Activated CD4-positive, alpha-beta memory T cell treated with anti-CD3 and anti-CD28 coated beads, Interleukin-2, amount 10 ng/mL, durations not matched to agents 7 days and 5 days (primary cell): ENCODE measurements at regions not wholly inside any gene's neighbourhood (a gene's known extent, or its start where the extent isn't known, plus 50 kb on each side); places are given as distances from the start of the nearest gene placed in this dataset.
"Not testable (repeated sequence)": the region's sequence is repeated elsewhere in the genome, so short reads cannot be mapped to it uniquely, and the experiment has no call there.

Experiments
- CTCF ChIA-PET: fragments of 350-600 bp; sonication (Branson Sonifier 250); formaldehyde crosslinking; loops from one replicate; lab custom pipeline; 2021; ENCODE audit warnings: antibody characterized with exemption, inconsistent platforms; lab: Charles Lee
- POLR2A ChIA-PET: fragments of 350-600 bp; sonication (Branson Sonifier 250); formaldehyde crosslinking; loops from one replicate; lab custom pipeline; 2021; ENCODE audit warnings: antibody characterized with exemption; lab: Charles Lee
- DNase-seq: peaks from one replicate; pipeline ENCODE4 v3.0.0-alpha.2; 2020
- H3K27ac Mint-ChIP-seq: one replicate; pipeline ENCODE4 v1.8.0; 2021; ENCODE audit warnings: mild to moderate bottlenecking, mixed read lengths
- H3K27me3 Mint-ChIP-seq: one replicate; pipeline ENCODE4 v1.8.0; 2021; ENCODE audit warnings: mixed read lengths
- H3K36me3 Mint-ChIP-seq: one replicate; pipeline ENCODE4 v1.8.0; 2021; ENCODE audit warnings: low read depth, mixed read lengths
- H3K4me1 Mint-ChIP-seq: one replicate; pipeline ENCODE4 v1.8.0; 2021; ENCODE audit warnings: mixed read lengths
- H3K4me3 Mint-ChIP-seq: one replicate; pipeline ENCODE4 v1.8.0; 2021; ENCODE audit warnings: mild to moderate bottlenecking, mixed read lengths
- H3K9me3 Mint-ChIP-seq: one replicate; pipeline ENCODE4 v1.8.0; 2021; ENCODE audit warnings: mixed read lengths

DNA sequence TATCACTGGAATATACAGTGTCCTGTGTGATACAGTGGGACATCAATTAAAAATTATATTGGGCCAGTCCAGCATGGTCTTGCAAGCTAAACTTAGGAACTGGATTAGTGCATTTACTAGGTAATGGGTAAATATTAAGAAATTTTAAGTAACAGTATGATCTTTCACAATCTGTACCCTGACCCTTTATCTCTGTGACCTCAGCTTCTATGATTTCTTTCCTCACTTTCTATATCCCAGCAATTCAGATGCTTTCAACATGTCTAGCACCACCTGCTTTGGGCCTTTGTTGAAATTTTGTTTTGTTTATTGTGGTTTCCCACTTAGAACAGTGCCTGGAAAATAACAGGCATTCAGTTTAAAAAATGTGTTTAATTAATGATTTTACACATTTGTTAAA is 2295.4 kb downstream of the ARAP2 start:
- DNase-seq: no peak
- Mint-ChIP-seq H3K36me3 (no peaks in the 10 kb centered on the region), H3K4me1 (no peaks in the 10 kb centered on the region), H3K9me3 (peaks cover 2% of the 10 kb centered on the region), H3K27me3 (no peaks in the 10 kb centered on the region), H3K4me3 (no peak overlapping the region), H3K27ac (no peak overlapping the region)
- ChIA-PET POLR2A (no interaction called here), CTCF (no interaction called here)

DNA sequence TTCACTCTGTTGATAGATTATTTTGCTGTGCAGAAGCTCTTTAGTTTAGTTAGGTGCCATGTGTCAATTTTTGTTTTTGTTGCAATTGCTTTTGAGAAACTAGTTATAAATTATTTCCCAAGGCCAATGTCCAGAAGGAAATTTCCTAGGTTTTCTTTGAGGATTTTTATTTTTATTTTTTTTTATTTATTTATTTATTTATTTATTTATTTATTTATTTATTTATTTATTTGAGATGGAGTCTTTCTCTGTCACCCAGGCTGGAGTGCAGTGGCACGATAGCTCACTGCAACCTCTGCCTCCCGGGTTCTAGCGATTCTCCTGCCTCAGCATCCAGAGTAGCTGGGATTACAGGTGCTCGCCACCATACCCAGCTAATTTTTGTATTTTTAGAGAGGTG is 2290.5 kb downstream of the ARAP2 start:
- H3K27ac Mint-ChIP-seq, CTCF ChIA-PET, H3K4me3 Mint-ChIP-seq, H3K4me1 Mint-ChIP-seq, POLR2A ChIA-PET, H3K36me3 Mint-ChIP-seq, H3K27me3 Mint-ChIP-seq, DNase-seq: not testable (repeated sequence)
- H3K9me3 Mint-ChIP-seq: peaks cover 16% of the 10 kb centered on the region

DNA sequence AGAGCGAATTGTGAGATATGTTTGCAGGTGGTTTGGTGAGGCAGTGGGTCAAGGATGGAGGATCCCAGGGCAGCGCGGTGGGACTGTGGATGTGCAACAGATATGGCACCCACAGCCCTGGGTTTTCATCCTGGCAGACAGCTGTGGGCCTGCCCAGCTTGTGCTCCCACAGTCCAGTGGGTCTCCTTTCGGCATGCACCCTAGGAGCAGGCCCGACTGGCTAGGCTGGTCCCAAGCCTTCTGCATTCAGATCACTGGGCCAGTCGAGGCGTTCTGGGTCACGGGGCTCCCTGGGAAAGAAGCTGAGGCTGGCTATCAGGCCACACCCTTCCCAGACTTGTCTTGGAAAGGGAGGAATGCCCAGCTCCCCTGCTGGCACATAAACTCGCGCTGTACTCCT is 2289.6 kb downstream of the ARAP2 start:
- CTCF ChIA-PET: no interaction called here

DNA sequence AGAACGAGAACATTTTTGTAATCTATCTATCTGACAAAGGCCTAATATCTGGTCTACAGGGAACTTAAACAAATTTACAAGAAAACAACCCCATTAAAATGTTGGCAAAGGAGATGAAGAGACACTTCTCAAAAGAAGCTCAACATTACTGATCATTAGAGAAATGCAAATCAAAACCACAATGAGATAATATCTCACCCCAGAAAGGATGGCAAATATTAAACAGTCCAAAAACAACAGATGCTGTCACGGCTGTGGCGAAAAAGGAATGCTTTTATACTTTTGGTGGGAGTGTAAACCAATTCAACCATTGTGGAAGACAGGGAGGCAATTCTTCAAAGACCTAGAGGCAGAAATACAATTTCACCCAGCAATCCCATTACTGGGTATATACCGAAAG is 2284.8 kb downstream of the ARAP2 start:
- Mint-ChIP-seq H3K9me3 (peaks cover 19% of the 10 kb centered on the region), H3K36me3 (no peaks in the 10 kb centered on the region), H3K4me3 (no peak overlapping the region), H3K27me3 (no peaks in the 10 kb centered on the region), H3K4me1 (no peaks in the 10 kb centered on the region), H3K27ac (no peak overlapping the region)
- POLR2A ChIA-PET: no interaction called here
- CTCF ChIA-PET: no interaction called here
- no peak for DNase-seq

More for the DNA sequence above, 2289.6 kb downstream of the ARAP2 start:
- Mint-ChIP-seq H3K27ac (no peak overlapping the region), H3K4me3 (no peak overlapping the region), H3K27me3 (no peaks in the 10 kb centered on the region), H3K36me3 (no peaks in the 10 kb centered on the region), H3K9me3 (peaks cover 16% of the 10 kb centered on the region), H3K4me1 (no peaks in the 10 kb centered on the region)
- POLR2A ChIA-PET: no interaction called here
- DNase-seq: no peak

DNA sequence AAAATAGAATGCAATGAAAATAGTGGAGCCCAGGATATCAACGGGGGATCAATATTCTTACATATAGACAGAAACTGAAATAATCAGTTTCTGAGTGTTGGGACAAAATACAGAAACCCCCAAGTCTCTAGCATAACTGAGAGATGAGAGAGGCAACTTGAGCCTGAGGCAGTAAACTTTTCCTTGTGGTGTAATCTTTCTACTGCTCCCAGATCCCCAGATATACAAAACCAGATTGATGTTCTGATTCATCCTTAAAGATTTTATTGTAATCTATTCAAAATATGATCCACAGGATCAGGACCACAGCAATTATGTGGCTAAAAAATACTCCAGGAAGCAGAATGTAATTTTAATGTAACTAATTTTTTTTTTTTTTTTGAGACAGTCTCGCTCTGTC is 2282.6 kb downstream of the ARAP2 start:
- no peaks in the 10 kb centered on the region for H3K27me3 Mint-ChIP-seq
- POLR2A ChIA-PET: no interaction called here

DNA sequence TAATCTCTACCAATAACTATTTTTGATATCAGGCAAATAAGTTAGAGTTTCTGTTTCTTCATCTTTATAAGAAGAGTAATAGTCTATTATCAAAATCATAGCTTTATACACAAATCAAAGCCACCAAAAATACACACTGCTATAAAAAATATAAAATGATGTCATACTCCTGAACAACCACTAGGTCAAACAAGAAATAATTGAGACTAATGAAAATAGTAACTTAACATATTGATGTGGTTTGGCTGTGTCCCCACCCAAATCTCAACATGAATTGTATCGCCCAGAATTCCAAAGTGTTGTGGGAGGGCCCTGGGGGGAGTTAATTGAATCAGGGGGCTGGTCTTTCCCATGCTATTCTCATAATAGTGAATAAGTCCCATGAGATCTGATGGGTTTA is 2277.5 kb downstream of the ARAP2 start:
- Mint-ChIP-seq H3K4me1 (no peaks in the 10 kb centered on the region), H3K27me3 (no peaks in the 10 kb centered on the region), H3K4me3 (no peak overlapping the region), H3K27ac (no peak overlapping the region), H3K36me3 (no peaks in the 10 kb centered on the region), H3K9me3 (peaks cover 4% of the 10 kb centered on the region)
- DNase-seq: no peak
- POLR2A ChIA-PET: no interaction called here
- CTCF ChIA-PET: no interaction called here

More for the DNA sequence above, 2282.6 kb downstream of the ARAP2 start:
- Mint-ChIP-seq H3K27ac (no peak overlapping the region), H3K9me3 (peaks cover 15% of the 10 kb centered on the region), H3K4me1 (no peaks in the 10 kb centered on the region), H3K4me3 (no peak overlapping the region), H3K36me3 (no peaks in the 10 kb centered on the region)
- no peak for DNase-seq
- CTCF ChIA-PET: no interaction called here

DNA sequence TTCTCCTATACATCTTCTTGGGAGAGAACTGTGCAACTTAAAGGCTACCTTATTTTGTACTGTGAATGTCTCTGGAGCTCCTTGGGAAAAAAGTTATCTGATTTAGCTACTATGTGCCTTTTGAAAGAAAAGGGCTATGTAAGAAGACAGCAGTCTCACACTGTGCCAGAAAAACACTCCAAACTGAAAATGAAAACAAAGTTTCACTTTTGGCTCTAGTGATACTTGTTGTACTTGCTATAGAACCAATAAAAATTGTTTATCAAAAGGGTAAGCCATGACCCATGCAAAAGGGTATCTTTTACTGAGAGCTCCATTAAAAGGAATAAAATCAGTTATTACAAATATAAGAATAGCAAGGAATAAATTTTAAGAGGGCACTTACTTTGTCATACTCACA is 2270.0 kb downstream of the ARAP2 start:
- POLR2A ChIA-PET: no interaction called here
- Mint-ChIP-seq H3K27me3 (no peaks in the 10 kb centered on the region), H3K36me3 (no peaks in the 10 kb centered on the region), H3K27ac (no peak overlapping the region), H3K4me3 (no peak overlapping the region), H3K4me1 (no peaks in the 10 kb centered on the region), H3K9me3 (peaks cover 8% of the 10 kb centered on the region)
- CTCF ChIA-PET: no interaction called here
- no peak for DNase-seq

DNA sequence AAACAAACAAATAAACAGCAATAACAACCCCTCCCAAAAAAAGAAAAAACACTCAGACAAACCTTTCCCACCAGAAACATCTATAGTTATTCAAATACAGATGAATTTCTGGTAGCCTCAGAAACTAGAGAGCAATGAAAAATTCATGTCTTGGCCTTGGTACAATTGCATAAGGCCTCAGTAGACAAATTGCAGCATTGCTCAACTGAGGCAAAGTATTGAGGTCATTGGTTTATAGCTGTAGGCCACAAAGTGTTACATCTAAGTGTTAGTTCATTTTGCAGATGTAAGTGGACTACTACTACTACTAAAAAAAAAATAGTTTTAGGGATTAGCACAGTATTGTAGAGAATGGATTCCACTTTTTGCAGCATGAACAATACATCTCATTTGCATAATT is 2268.3 kb downstream of the ARAP2 start:
- Mint-ChIP-seq H3K27me3 (no peaks in the 10 kb centered on the region), H3K27ac (no peak overlapping the region), H3K4me1 (no peaks in the 10 kb centered on the region), H3K4me3 (no peak overlapping the region), H3K9me3 (peaks cover 13% of the 10 kb centered on the region), H3K36me3 (no peaks in the 10 kb centered on the region)
- ChIA-PET POLR2A (no interaction called here), CTCF (no interaction called here)
- no peak for DNase-seq

DNA sequence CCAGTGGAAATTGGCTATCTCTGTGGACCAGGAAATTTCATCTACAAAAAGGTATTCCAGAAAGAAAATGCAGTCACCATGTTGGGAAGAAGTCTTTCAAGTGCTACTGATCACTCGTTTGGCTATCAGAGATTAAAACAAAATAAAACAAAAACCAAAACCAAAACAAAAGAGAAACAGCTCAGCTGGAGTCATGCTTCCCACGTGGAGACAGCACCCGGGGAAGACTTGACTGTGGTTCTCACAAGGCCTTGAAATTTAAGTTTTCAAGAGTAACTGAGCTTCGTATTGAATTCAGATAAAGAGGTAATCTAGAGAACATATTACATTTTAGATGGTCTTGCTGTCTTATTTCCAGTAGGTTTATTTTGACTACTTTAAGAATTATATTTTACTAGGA is 2264.5 kb downstream of the ARAP2 start:
- H3K9me3 Mint-ChIP-seq, H3K36me3 Mint-ChIP-seq, CTCF ChIA-PET, H3K27ac Mint-ChIP-seq, DNase-seq, H3K4me1 Mint-ChIP-seq, H3K4me3 Mint-ChIP-seq, POLR2A ChIA-PET, H3K27me3 Mint-ChIP-seq: not testable (repeated sequence)

DNA sequence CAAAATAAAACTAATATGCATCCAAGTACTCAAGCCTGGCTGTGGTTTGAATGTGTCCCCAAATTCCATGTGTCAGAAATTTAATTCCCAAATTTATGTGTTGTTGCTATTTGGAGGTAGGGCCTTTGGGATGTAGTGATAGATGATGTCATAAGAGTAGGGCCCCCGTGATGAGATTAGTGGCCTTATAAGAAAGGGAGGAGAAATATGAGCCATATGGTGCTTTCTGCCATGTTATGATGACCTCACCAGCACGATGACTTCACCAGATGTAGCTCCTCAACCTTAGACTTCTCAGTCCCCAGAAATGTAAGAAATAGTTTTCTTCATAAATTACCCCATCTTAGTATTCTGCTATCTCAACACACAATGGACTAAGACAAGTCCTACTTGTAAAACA is 2264.0 kb downstream of the ARAP2 start:
- Mint-ChIP-seq H3K9me3 (peaks cover 8% of the 10 kb centered on the region), H3K4me1 (no peaks in the 10 kb centered on the region), H3K27me3 (no peaks in the 10 kb centered on the region), H3K27ac (no peak overlapping the region), H3K36me3 (no peaks in the 10 kb centered on the region), H3K4me3 (no peak overlapping the region)
- ChIA-PET CTCF (no interaction called here), POLR2A (no interaction called here)
- DNase-seq: no peak

DNA sequence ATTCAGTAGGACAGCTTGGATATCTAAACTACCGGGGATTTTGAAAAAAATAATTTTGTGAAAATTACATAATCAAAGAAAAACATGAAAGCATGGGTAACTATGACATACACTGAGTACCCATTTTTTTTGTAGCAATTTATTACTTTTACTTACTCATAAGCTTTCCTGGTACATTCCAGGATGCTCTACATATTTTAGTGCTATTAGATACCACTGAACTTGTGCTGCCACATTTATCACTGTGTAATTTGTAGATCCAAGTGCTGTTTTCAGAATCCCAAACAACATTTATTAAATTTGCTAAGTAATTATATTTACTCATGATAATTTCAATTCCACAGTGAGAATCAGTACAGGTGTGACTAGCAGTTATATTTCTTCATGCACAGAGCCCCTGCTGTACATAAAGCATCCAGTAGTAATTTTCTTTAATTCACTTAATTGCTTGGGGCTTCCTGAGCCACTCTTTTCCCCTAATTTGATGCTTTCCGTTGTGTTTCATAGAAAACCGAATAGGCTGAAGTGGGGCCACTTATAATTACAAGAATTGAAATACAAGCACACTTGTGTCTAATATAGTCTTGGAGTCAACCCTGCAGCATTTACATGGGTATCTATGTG is 2254.4 kb downstream of the ARAP2 start:
- ChIA-PET POLR2A (no interaction called here), CTCF (no interaction called here)
- Mint-ChIP-seq H3K27me3 (no peaks in the 10 kb centered on the region), H3K9me3 (no peaks in the 10 kb centered on the region), H3K27ac (no peak overlapping the region), H3K36me3 (no peaks in the 10 kb centered on the region), H3K4me3 (no peak overlapping the region), H3K4me1 (no peaks in the 10 kb centered on the region)
- DNase-seq: no peak

DNA sequence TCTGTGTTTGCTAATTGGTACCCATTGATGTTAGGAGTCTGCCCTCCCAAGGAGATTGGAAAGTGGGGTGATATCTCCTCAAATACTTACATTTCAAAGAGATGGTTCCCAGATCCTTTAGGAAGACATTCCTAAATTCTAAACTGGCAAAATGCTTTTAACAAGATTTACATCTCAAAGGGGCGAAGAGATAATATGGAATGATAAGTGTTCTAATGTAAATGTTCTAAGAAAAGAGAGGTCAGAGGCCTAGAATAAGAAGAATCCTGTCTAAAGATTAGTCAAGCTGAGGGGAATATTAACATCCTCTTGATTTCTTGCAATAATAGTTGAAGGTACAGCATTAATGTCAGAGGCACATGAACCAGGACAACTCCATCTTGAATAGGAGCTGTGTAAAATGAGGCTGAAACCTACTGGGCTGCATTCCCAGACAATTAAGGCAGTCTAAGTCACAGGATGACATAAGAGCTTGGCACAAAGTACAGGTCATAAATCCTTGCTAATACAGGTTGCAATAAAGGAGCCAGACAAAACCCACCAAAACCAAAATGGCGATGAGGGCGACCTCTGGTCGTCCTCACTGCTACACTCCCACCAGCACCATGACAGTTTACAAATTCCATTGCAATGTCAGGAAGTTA is 2248.1 kb downstream of the ARAP2 start:
- H3K27me3 Mint-ChIP-seq: no peaks in the 10 kb centered on the region
- no peak overlapping the region for H3K27ac Mint-ChIP-seq
- no peaks in the 10 kb centered on the region for H3K4me1 Mint-ChIP-seq
- no peaks in the 10 kb centered on the region for H3K36me3 Mint-ChIP-seq
- CTCF ChIA-PET: no interaction called here
- DNase-seq: no peak
- peaks cover 3% of the 10 kb centered on the region for H3K9me3 Mint-ChIP-seq
- POLR2A ChIA-PET: no interaction called here
- no peak overlapping the region for H3K4me3 Mint-ChIP-seq

DNA sequence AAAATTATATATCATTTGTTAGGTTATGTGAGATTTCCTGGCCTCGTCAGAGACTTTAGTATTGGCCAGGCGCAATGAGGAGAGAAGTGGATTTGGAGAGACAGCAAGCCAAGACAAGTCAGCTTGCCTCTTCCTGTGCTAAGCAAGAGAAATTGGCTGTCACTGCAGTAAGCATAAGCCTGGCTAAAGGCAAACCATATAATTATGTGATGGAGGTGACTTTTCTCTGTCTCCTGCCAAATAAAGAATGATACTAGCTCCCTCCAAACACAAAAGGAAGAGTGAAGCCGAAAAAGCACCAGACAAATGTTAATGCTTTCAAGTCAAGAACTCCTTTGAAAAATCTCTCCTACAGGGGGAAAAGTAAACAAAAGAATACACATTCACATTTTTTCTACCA is 2246.0 kb downstream of the ARAP2 start:
- ChIA-PET CTCF (no interaction called here), POLR2A (no interaction called here)
- Mint-ChIP-seq H3K9me3 (peaks cover 3% of the 10 kb centered on the region), H3K27ac (no peak overlapping the region), H3K36me3 (no peaks in the 10 kb centered on the region), H3K4me3 (no peak overlapping the region), H3K27me3 (no peaks in the 10 kb centered on the region), H3K4me1 (no peaks in the 10 kb centered on the region)
- no peak for DNase-seq

DNA sequence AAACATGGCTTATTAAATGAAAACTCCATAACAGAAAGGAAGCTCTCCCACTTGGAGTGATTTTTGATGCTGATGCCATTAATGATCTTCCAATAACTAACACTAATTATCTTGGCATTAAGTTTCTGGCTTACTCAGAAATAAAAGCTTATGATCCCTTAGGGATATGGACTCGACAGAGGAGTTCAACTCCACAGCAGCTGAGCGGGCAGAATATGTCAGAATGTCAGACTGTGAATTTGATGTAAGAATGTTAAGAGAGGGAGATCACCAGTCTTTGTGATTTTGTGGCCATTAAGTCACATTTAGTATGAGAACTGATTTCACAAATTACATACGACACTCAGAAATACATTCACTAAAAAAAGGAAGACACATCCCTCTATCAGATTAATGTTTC is 2244.0 kb downstream of the ARAP2 start:
- Mint-ChIP-seq H3K36me3 (no peaks in the 10 kb centered on the region), H3K27ac (no peak overlapping the region), H3K4me3 (no peak overlapping the region), H3K4me1 (no peaks in the 10 kb centered on the region), H3K27me3 (no peaks in the 10 kb centered on the region), H3K9me3 (peaks cover 3% of the 10 kb centered on the region)
- DNase-seq: no peak
- ChIA-PET POLR2A (no interaction called here), CTCF (no interaction called here)
